Osteoblast (primary cell): ENCODE measurements at regions not wholly inside any gene's neighbourhood (a gene's known extent, or its start where the extent isn't known, plus 50 kb on each side); places are given as distances from the start of the nearest gene placed in this dataset.

Source experiments
- DNase-seq: peaks from one replicate; pipeline ENCODE4 v3.0.0; 2011; ENCODE audit warnings: low spot score, mixed read lengths; ENCODE audit not compliant: insufficient read length; ENCODE audit errors: missing footprints
- H2AFZ ChIP-seq: 2 replicates; pipeline ENCODE4 v1.6.0; 2011; ENCODE audit warnings: mild to moderate bottlenecking, low read length
- H3K27ac ChIP-seq: 2 replicates; pipeline ENCODE4 v1.5.1; 2011; ENCODE audit warnings: mild to moderate bottlenecking, low read depth, low read length, moderate library complexity
- H3K27me3 ChIP-seq: 2 replicates; pipeline ENCODE4 v1.6.0; 2012; ENCODE audit warnings: mild to moderate bottlenecking, control low read depth, inconsistent platforms, low read length, moderate library complexity; ENCODE audit not compliant: insufficient read depth
- H3K36me3 ChIP-seq: 2 replicates; pipeline ENCODE4 v1.5.1; 2011; ENCODE audit warnings: mild to moderate bottlenecking, low read length, control low read depth, moderate library complexity; ENCODE audit not compliant: insufficient read depth
- H3K4me1 ChIP-seq: 2 replicates; pipeline ENCODE4 v1.5.1; 2011; ENCODE audit warnings: mild to moderate bottlenecking, low read length, control low read depth, moderate library complexity; ENCODE audit not compliant: insufficient read depth
- H3K4me2 ChIP-seq: 2 replicates; pipeline ENCODE4 v1.6.0; 2011; ENCODE audit warnings: mild to moderate bottlenecking, low read length; ENCODE audit not compliant: insufficient read depth
- H3K4me3 ChIP-seq: fragments of 200-600 bp; sonication (generic); 3 replicates; pipeline ENCODE4 v1.5.1; 2012; ENCODE audit warnings: mild to moderate bottlenecking, low read length, inconsistent platforms; ENCODE audit not compliant: insufficient read depth
- H3K79me2 ChIP-seq: 2 replicates; pipeline ENCODE4 v1.6.0; 2012; ENCODE audit warnings: mild to moderate bottlenecking, low read length, control low read depth, inconsistent platforms; ENCODE audit not compliant: insufficient read depth
- H3K9me3 ChIP-seq: 2 replicates; pipeline ENCODE4 v1.5.1; 2011; ENCODE audit warnings: low read depth, low read length, control low read depth
- H4K20me1 ChIP-seq: 2 replicates; pipeline ENCODE4 v1.6.0; 2012; ENCODE audit warnings: mild to moderate bottlenecking, low read length, control low read depth; ENCODE audit not compliant: insufficient read depth
- CTCF ChIP-seq: IDR thresholded peaks from 2 replicates; pipeline ENCODE4 v1.5.1; 2011; ENCODE audit warnings: mild to moderate bottlenecking, low read depth, low read length, moderate library complexity; ENCODE audit errors: extremely low read depth

GRCh38 chr2:49403637-49404036, 249.3 kb upstream of the FSHR start:
- no peak overlapping the region for H3K27ac ChIP-seq
- H4K20me1 ChIP-seq: no peaks in the 10 kb centered on the region
- no peaks in the 10 kb centered on the region for H3K79me2 ChIP-seq
- H3K4me3 ChIP-seq: no peak overlapping the region
- TF ChIP-seq CTCF: no peak
- no peaks in the 10 kb centered on the region for H3K36me3 ChIP-seq
- no peak overlapping the region for H3K4me2 ChIP-seq
- no peak overlapping the region for H2AFZ ChIP-seq
- no peak for DNase-seq
- no peaks in the 10 kb centered on the region for H3K9me3 ChIP-seq
- no peaks in the 10 kb centered on the region for H3K27me3 ChIP-seq
- no peaks in the 10 kb centered on the region for H3K4me1 ChIP-seq

- no peak for DNase-seq
- H2AFZ ChIP-seq: no peak overlapping the region
- H3K27me3 ChIP-seq: no peaks in the 10 kb centered on the region
- H3K36me3 ChIP-seq: no peaks in the 10 kb centered on the region
- no peaks in the 10 kb centered on the region for H3K79me2 ChIP-seq
- TF ChIP-seq CTCF: no peak
- no peak overlapping the region for H3K27ac ChIP-seq
- no peaks in the 10 kb centered on the region for H4K20me1 ChIP-seq
- no peak overlapping the region for H3K4me3 ChIP-seq
- H3K4me2 ChIP-seq: no peak overlapping the region
- H3K4me1 ChIP-seq: no peaks in the 10 kb centered on the region
- H3K9me3 ChIP-seq: no peaks in the 10 kb centered on the region
Measured at GRCh38 chr2:49379406-49379805, 225.1 kb upstream of the FSHR start.

- no peak for DNase-seq
- H4K20me1 ChIP-seq: no peaks in the 10 kb centered on the region
Measured at GRCh38 chr2:49371128-49371701, 216.9 kb upstream of the FSHR start.

GRCh38 chr2:49369650-49370049, 215.3 kb upstream of the FSHR start:
- no peak for TF ChIP-seq CTCF
- H2AFZ ChIP-seq: no peak overlapping the region
- H3K4me2 ChIP-seq: no peak overlapping the region
- H3K36me3 ChIP-seq: no peaks in the 10 kb centered on the region
- peaks cover 4% of the 10 kb centered on the region for H3K9me3 ChIP-seq
- no peaks in the 10 kb centered on the region for H3K27me3 ChIP-seq
- DNase-seq: no peak
- H3K79me2 ChIP-seq: no peaks in the 10 kb centered on the region
- H3K4me3 ChIP-seq: no peak overlapping the region
- no peaks in the 10 kb centered on the region for H4K20me1 ChIP-seq
- no peak overlapping the region for H3K27ac ChIP-seq
- no peaks in the 10 kb centered on the region for H3K4me1 ChIP-seq

More at GRCh38 chr2:49371128-49371701, 216.9 kb upstream of the FSHR start:
- peaks cover 4% of the 10 kb centered on the region for H3K9me3 ChIP-seq
- no peaks in the 10 kb centered on the region for H3K79me2 ChIP-seq
- H3K27me3 ChIP-seq: no peaks in the 10 kb centered on the region
- no peak overlapping the region for H2AFZ ChIP-seq
- H3K27ac ChIP-seq: no peak overlapping the region
- no peak overlapping the region for H3K4me3 ChIP-seq
- H3K36me3 ChIP-seq: no peaks in the 10 kb centered on the region
- no peak for TF ChIP-seq CTCF
- no peak overlapping the region for H3K4me2 ChIP-seq
- H3K4me1 ChIP-seq: no peaks in the 10 kb centered on the region
